Liver (tissue), 8 donors: ENCODE measurements at regions not wholly inside any gene's neighbourhood (a gene's known extent, or its start where the extent isn't known, plus 50 kb on each side); places are given as distances from the start of the nearest gene placed in this dataset.

Experiments used
- DNase-seq: peaks from one replicate; pipeline ENCODE4 v3.0.0-alpha.2; 2017; ENCODE audit warnings: low spot score
- H3K27ac ChIP-seq, 2 donors: one replicate each; pipeline ENCODE4 v1.7.0; 2013; ENCODE audit warnings: inconsistent platforms in 2 of 2, low read length in 2 of 2, control low read depth in 1 of 2, low read depth in 1 of 2, mild to moderate bottlenecking in 1 of 2
- H3K27me3 ChIP-seq, 4 donors: one replicate each; pipeline versions ENCODE4 v1.6.1 to v1.7.0; 2013; ENCODE audit warnings: low read length in 3 of 4, inconsistent platforms in 1 of 4, mild to moderate bottlenecking in 1 of 4, moderate library complexity in 1 of 4; ENCODE audit not compliant: control insufficient read depth in 4 of 4, insufficient read depth in 4 of 4
- H3K36me3 ChIP-seq, 4 donors: one replicate each; pipeline versions ENCODE4 v1.6.1 to v1.7.0; 2013; ENCODE audit warnings: low read length in 3 of 4, mild to moderate bottlenecking in 3 of 4, low read depth in 1 of 4, moderate library complexity in 1 of 4; ENCODE audit not compliant: control insufficient read depth in 4 of 4, insufficient read depth in 3 of 4
- H3K4me1 ChIP-seq, 4 donors: one replicate each; pipeline versions ENCODE4 v1.6.1 to v1.7.0; 2013; ENCODE audit warnings: low read length in 3 of 4, mild to moderate bottlenecking in 3 of 4, moderate library complexity in 1 of 4; ENCODE audit not compliant: control insufficient read depth in 4 of 4, insufficient read depth in 4 of 4
- H3K4me3 ChIP-seq, 3 donors: one replicate each; pipeline versions ENCODE4 v1.6.1 to v1.7.0; 2013; ENCODE audit warnings: low read length in 3 of 3, control low read depth in 1 of 3, low read depth in 1 of 3, mild to moderate bottlenecking in 1 of 3
- H3K9ac ChIP-seq, 2 donors: one replicate each; pipeline ENCODE4 v1.7.0; 2013; ENCODE audit warnings: low read length in 2 of 2, mild to moderate bottlenecking in 2 of 2, moderate library complexity in 2 of 2, control low read depth in 1 of 2, low read depth in 1 of 2
- H3K9me3 ChIP-seq, 4 donors: one replicate each; pipeline versions ENCODE4 v1.6.1 to v1.7.0; 2013; ENCODE audit warnings: low read length in 3 of 4; ENCODE audit not compliant: control insufficient read depth in 4 of 4
- ATF3 ChIP-seq: IDR thresholded peaks from 2 replicates; pipeline ENCODE4 v1.6.1; 2016; ENCODE audit warnings: antibody characterized with exemption
- EGR1 ChIP-seq, 2 donors: IDR thresholded peaks; 2 replicates each; pipeline ENCODE4 v1.6.1; 2016 to 2018; ENCODE audit warnings: antibody characterized with exemption in 2 of 2, low read depth in 2 of 2
- FOXA1 ChIP-seq: IDR thresholded peaks from 2 replicates; pipeline ENCODE4 v1.6.1; 2016; ENCODE audit warnings: antibody characterized with exemption
- FOXA2 ChIP-seq: IDR thresholded peaks from 2 replicates; pipeline ENCODE4 v1.6.1; 2016; ENCODE audit warnings: antibody characterized with exemption
- GABPA ChIP-seq, 2 donors: IDR thresholded peaks in 1 of 2; conservative IDR thresholded peaks in 1 of 2; 2 replicates each; pipeline ENCODE4 v1.6.1; 2016; ENCODE audit warnings: antibody characterized with exemption in 2 of 2, mild to moderate bottlenecking in 1 of 2, moderate library complexity in 1 of 2
- HNF4A ChIP-seq, 2 donors: conservative IDR thresholded peaks; 2 replicates each; pipeline ENCODE4 v1.6.1; 2016; ENCODE audit warnings: antibody characterized with exemption in 2 of 2, mild to moderate bottlenecking in 2 of 2
- HNF4G ChIP-seq: IDR thresholded peaks from 2 replicates; pipeline ENCODE4 v1.6.1; 2016; ENCODE audit warnings: antibody characterized with exemption
- JUND ChIP-seq, 2 donors: IDR thresholded peaks; 2 replicates each; pipeline ENCODE4 v1.6.1; 2016; ENCODE audit warnings: antibody characterized with exemption in 2 of 2
- NR2F2 ChIP-seq: IDR thresholded peaks from 2 replicates; pipeline ENCODE4 v1.6.1; 2016; ENCODE audit warnings: antibody characterized with exemption
- RAD21 ChIP-seq, 2 donors: IDR thresholded peaks; 2 replicates each; pipeline ENCODE4 v1.6.1; 2016; ENCODE audit warnings: antibody characterized with exemption in 2 of 2, mild to moderate bottlenecking in 2 of 2
- REST ChIP-seq: IDR thresholded peaks from 2 replicates; pipeline ENCODE4 v1.6.1; 2016; ENCODE audit warnings: antibody characterized with exemption, mild to moderate bottlenecking
- RXRA ChIP-seq, 2 donors: IDR thresholded peaks; 2 replicates each; pipeline ENCODE4 v1.6.1; 2017 to 2018; ENCODE audit warnings: antibody characterized with exemption in 2 of 2, mild to moderate bottlenecking in 1 of 2
- SP1 ChIP-seq: IDR thresholded peaks from 2 replicates; pipeline ENCODE4 v1.6.1; 2018; ENCODE audit warnings: antibody characterized with exemption, mild to moderate bottlenecking
- TAF1 ChIP-seq: conservative IDR thresholded peaks from 2 replicates; pipeline ENCODE4 v1.6.1; 2016; ENCODE audit warnings: antibody characterized with exemption, mild to moderate bottlenecking
- YY1 ChIP-seq: IDR thresholded peaks from 2 replicates; pipeline ENCODE4 v1.6.1; 2016; ENCODE audit warnings: antibody characterized with exemption, mild to moderate bottlenecking
- WGBS: extraction: QIAGEN DNeasy Blood & Tissue Kit; methylation state at CpG from one replicate; pipeline ENCODE4 v1.1.7; 2013; 5-methylcytosine and 5-hydroxymethylcytosine counted together
- TF ChIP-seq, protein P1 (sequence below): IDR thresholded peaks from 2 replicates; pipeline ENCODE4 v1.6.1; 2016; ENCODE audit warnings: antibody characterized with exemption
- TF ChIP-seq, protein P2 (sequence below): fragments of 150-350 bp; IDR thresholded peaks from 2 replicates; pipeline ENCODE4 v1.5.1; 2017; ENCODE audit warnings: improper control_type of control experiment, low read depth, low read length; ENCODE audit not compliant: missing input control
- TF ChIP-seq, protein P3 (sequence below): IDR thresholded peaks from 2 replicates; pipeline ENCODE4 v1.6.1; 2016; ENCODE audit warnings: antibody characterized with exemption
- donor health status: healthy.
- donor health status: healthy.
- donor health status: healthy.
- donor health status: healthy.
- donor health status: healthy.

DNA sequence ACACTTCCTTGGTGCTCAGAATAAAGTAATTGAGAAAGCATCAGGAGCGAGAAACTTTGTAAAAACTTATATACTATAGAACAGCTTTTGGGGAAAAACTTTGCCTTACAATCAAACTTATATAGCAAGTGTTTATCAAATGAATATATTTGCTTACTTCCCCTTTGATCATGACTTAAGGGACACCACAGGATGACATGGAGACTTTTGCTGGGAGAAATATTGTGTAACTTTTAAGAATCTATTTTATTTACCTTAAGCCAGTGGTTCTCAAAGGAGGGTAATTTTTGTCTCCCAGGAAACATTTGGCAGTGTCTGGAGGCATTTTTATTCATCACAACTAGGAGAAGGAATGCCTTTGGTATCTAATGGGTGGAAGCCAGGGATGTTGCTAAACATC lies 173.8 kb upstream of the HABP2 start:
- TF ChIP-seq HNF4G (no peak), FOXA1 (no peak), RXRA (IDR thresholded peaks at IDR 0.05) (no peak), YY1 (no peak), RAD21 (IDR thresholded peaks at IDR 0.05) (no peak), FOXA2 (no peak), GABPA (IDR thresholded peaks at IDR 0.05 in 1 of 2, conservative IDR thresholded peaks at IDR 0.05 in 1 of 2) (no peak), NR2F2 (no peak), REST (no peak), TAF1 (no peak), EGR1 (IDR thresholded peaks at IDR 0.05; ENCODE audit: low read depth in 2 of 2) (no peak), ATF3 (no peak)
- TF ChIP-seq, protein P1, sequence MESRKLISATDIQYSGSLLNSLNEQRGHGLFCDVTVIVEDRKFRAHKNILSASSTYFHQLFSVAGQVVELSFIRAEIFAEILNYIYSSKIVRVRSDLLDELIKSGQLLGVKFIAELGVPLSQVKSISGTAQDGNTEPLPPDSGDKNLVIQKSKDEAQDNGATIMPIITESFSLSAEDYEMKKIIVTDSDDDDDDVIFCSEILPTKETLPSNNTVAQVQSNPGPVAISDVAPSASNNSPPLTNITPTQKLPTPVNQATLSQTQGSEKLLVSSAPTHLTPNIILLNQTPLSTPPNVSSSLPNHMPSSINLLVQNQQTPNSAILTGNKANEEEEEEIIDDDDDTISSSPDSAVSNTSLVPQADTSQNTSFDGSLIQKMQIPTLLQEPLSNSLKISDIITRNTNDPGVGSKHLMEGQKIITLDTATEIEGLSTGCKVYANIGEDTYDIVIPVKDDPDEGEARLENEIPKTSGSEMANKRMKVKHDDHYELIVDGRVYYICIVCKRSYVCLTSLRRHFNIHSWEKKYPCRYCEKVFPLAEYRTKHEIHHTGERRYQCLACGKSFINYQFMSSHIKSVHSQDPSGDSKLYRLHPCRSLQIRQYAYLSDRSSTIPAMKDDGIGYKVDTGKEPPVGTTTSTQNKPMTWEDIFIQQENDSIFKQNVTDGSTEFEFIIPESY: no peak
- TF ChIP-seq, protein P2, sequence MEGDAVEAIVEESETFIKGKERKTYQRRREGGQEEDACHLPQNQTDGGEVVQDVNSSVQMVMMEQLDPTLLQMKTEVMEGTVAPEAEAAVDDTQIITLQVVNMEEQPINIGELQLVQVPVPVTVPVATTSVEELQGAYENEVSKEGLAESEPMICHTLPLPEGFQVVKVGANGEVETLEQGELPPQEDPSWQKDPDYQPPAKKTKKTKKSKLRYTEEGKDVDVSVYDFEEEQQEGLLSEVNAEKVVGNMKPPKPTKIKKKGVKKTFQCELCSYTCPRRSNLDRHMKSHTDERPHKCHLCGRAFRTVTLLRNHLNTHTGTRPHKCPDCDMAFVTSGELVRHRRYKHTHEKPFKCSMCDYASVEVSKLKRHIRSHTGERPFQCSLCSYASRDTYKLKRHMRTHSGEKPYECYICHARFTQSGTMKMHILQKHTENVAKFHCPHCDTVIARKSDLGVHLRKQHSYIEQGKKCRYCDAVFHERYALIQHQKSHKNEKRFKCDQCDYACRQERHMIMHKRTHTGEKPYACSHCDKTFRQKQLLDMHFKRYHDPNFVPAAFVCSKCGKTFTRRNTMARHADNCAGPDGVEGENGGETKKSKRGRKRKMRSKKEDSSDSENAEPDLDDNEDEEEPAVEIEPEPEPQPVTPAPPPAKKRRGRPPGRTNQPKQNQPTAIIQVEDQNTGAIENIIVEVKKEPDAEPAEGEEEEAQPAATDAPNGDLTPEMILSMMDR: no peak
- DNase-seq: no peak
- no peak overlapping the region for H3K9ac ChIP-seq
- no peaks in the 10 kb centered on the region for H3K4me1 ChIP-seq
- H3K4me3 ChIP-seq: no peak overlapping the region
- no peaks in the 10 kb centered on the region for H3K9me3 ChIP-seq
- WGBS: 96% methylated on average over 1 of the region's 1 CpG
- no peaks in the 10 kb centered on the region for H3K36me3 ChIP-seq
- H3K27ac ChIP-seq: no peak overlapping the region
- H3K27me3 ChIP-seq: no peaks in the 10 kb centered on the region

- DNase-seq: no peak
- Histone ChIP-seq H3K27ac (no peak overlapping the region), H3K36me3 (no peaks in the 10 kb centered on the region), H3K4me3 (no peak overlapping the region), H3K9me3 (no peaks in the 10 kb centered on the region), H3K27me3 (no peaks in the 10 kb centered on the region), H3K4me1 (peaks cover 0 to 9% (median 5%) of the 10 kb centered on the region in 4 donors), H3K9ac (no peak overlapping the region)
- WGBS: 69% methylated on average over 6 of the region's 6 CpGs
- TF ChIP-seq FOXA1: no peak
- TF ChIP-seq GABPA (IDR thresholded peaks at IDR 0.05 in 1 of 2, conservative IDR thresholded peaks at IDR 0.05 in 1 of 2): no peak
- no peak for TF ChIP-seq FOXA2
- no peak for TF ChIP-seq HNF4G
- TF ChIP-seq SP1: no peak
- no peak for TF ChIP-seq TAF1
- TF ChIP-seq, protein P3, sequence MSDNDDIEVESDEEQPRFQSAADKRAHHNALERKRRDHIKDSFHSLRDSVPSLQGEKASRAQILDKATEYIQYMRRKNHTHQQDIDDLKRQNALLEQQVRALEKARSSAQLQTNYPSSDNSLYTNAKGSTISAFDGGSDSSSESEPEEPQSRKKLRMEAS: no peak
- no peak for TF ChIP-seq YY1
- no peak for TF ChIP-seq HNF4A (conservative IDR thresholded peaks at IDR 0.05)
- no peak for TF ChIP-seq NR2F2
- TF ChIP-seq JUND (IDR thresholded peaks at IDR 0.05): no peak
- TF ChIP-seq EGR1 (IDR thresholded peaks at IDR 0.05; ENCODE audit: low read depth in 2 of 2): no peak
- TF ChIP-seq, protein P1: no peak
Observed at GRCh38 chr10:113381416-113381815, 171.4 kb upstream of the HABP2 start.
